ENCODE measurements at regions not wholly inside any gene's neighbourhood (a gene's known extent, or its start where the extent isn't known, plus 50 kb on each side); places are given as distances from the start of the nearest gene placed in this dataset.

DNA sequence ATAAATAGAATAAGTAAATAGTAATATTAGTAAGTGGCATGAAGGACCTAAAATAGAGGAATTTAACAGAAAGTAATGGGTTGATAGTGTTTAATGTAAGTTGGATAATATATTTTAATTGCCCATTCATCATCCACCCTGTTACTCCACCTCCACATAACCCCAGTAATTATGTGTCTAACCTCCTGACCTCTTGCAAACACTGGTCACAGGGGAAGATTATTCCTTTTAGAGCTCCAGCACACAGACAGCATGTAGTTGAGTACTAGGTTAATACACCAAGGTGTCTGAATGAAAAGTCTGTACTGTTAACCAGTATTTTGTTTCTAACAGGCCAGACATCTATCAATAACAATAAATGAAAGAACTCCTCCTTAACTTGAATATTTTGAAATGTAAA lies 92.4 kb upstream of the EYS start:
- no peak for TF ChIP-seq FOSL2 (IDR thresholded peaks at IDR 0.05)
- no peak for TF ChIP-seq FOSL2 (CRISPR knock-in tag; IDR thresholded peaks at IDR 0.05)
- TF ChIP-seq, protein P1, sequence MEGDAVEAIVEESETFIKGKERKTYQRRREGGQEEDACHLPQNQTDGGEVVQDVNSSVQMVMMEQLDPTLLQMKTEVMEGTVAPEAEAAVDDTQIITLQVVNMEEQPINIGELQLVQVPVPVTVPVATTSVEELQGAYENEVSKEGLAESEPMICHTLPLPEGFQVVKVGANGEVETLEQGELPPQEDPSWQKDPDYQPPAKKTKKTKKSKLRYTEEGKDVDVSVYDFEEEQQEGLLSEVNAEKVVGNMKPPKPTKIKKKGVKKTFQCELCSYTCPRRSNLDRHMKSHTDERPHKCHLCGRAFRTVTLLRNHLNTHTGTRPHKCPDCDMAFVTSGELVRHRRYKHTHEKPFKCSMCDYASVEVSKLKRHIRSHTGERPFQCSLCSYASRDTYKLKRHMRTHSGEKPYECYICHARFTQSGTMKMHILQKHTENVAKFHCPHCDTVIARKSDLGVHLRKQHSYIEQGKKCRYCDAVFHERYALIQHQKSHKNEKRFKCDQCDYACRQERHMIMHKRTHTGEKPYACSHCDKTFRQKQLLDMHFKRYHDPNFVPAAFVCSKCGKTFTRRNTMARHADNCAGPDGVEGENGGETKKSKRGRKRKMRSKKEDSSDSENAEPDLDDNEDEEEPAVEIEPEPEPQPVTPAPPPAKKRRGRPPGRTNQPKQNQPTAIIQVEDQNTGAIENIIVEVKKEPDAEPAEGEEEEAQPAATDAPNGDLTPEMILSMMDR (IDR thresholded peaks at IDR 0.05), result no peak
- TF ChIP-seq POLR2A (IDR thresholded peaks at IDR 0.05; ENCODE audit: low read length), result no peak
- TF ChIP-seq CBX2 (IDR thresholded peaks at IDR 0.05; ENCODE audit: borderline replicate concordance, low read depth), result no peak
- TF ChIP-seq POLR2AphosphoS2 (conservative IDR thresholded peaks at IDR 0.05; ENCODE audit: low read length), result no peak
- TF ChIP-seq HDAC2 (IDR thresholded peaks at IDR 0.05), result no peak
- TF ChIP-seq MAFK (IDR thresholded peaks at IDR 0.05; ENCODE audit: partially characterized antibody), result no peak
- no peak for TF ChIP-seq MYC (IDR thresholded peaks at IDR 0.05; ENCODE audit: borderline replicate concordance, low read length)
- no peak for TF ChIP-seq ESRRA (IDR thresholded peaks at IDR 0.05; ENCODE audit: borderline replicate concordance, low read length)
- no peak for TF ChIP-seq CHD2 (IDR thresholded peaks at IDR 0.05; ENCODE audit: low read length, partially characterized antibody)
- TF ChIP-seq KDM1A (IDR thresholded peaks at IDR 0.05; ENCODE audit: low read depth), result no peak

Measured in A549 (cell line).